WI38 (cell line): ENCODE measurements at regions not wholly inside any gene's neighbourhood (a gene's known extent, or its start where the extent isn't known, plus 50 kb on each side); places are given as distances from the start of the nearest gene placed in this dataset.

Experiments used
- H3K4me3 ChIP-seq: 2 replicates; pipeline ENCODE4 v1.5.1; 2011; ENCODE audit warnings: low read depth, mild to moderate bottlenecking, control low read depth, low read length
- CTCF ChIP-seq: IDR thresholded peaks from 2 replicates; pipeline ENCODE4 v1.5.1; 2012; ENCODE audit warnings: low read depth, mild to moderate bottlenecking, control low read depth, low read length

GRCh38 chr22:49251371-49251770, 576.3 kb downstream of the BRD1 start:
- no peak overlapping the region for H3K4me3 ChIP-seq
- no peak for TF ChIP-seq CTCF

- no peak for TF ChIP-seq CTCF
These were observed 580.3 kb downstream of the BRD1 start for GRCh38 chr22:49247194-49247924.

GRCh38 chr22:49244466-49245420, 582.9 kb downstream of the BRD1 start:
- TF ChIP-seq CTCF, result no peak
- H3K4me3 ChIP-seq, result no peak overlapping the region

More at GRCh38 chr22:49247194-49247924, 580.3 kb downstream of the BRD1 start:
- no peak overlapping the region for H3K4me3 ChIP-seq

- TF ChIP-seq CTCF, result no peak
These were observed 583.7 kb downstream of the BRD1 start for GRCh38 chr22:49243965-49244364.

GRCh38 chr22:49243335-49243734, 584.3 kb downstream of the BRD1 start:
- TF ChIP-seq CTCF, result no peak
- H3K4me3 ChIP-seq, result no peak overlapping the region

More at GRCh38 chr22:49243965-49244364, 583.7 kb downstream of the BRD1 start:
- no peak overlapping the region for H3K4me3 ChIP-seq

GRCh38 chr22:49242480-49242879, 585.2 kb downstream of the BRD1 start:
- no peak for TF ChIP-seq CTCF
- H3K4me3 ChIP-seq, result no peak overlapping the region
